Activated T-cell treated with anti-CD3 and anti-CD28 coated beads, Interleukin-2, amount 50 U/mL, for 24 hours (primary cell): ENCODE measurements at regions not wholly inside any gene's neighbourhood (a gene's known extent, or its start where the extent isn't known, plus 50 kb on each side); places are given as distances from the start of the nearest gene placed in this dataset.

ENCODE experiments used
- DNase-seq: peaks from one replicate; pipeline ENCODE4 v3.0.0-alpha.2; 2020
- H3K27ac Mint-ChIP-seq: 2 replicates; pipeline ENCODE4 v1.8.0; 2020; ENCODE audit warnings: mild to moderate bottlenecking, mixed read lengths
- H3K27me3 Mint-ChIP-seq: 2 replicates; pipeline ENCODE4 v1.8.0; 2020; ENCODE audit warnings: mixed read lengths
- H3K36me3 Mint-ChIP-seq: 2 replicates; pipeline ENCODE4 v1.8.0; 2020; ENCODE audit warnings: low read depth, mixed read lengths
- H3K4me1 Mint-ChIP-seq: 2 replicates; pipeline ENCODE4 v1.8.0; 2020; ENCODE audit warnings: low read depth, mixed read lengths
- H3K4me3 Mint-ChIP-seq: 2 replicates; pipeline ENCODE4 v1.8.0; 2020; ENCODE audit warnings: mild to moderate bottlenecking, moderate library complexity, mixed read lengths
- H3K9me3 Mint-ChIP-seq: 2 replicates; pipeline ENCODE4 v1.8.0; 2020; ENCODE audit warnings: mixed read lengths

- Mint-ChIP-seq H3K27ac (no peak overlapping the region), H3K4me1 (no peaks in the 10 kb centered on the region), H3K27me3 (no peaks in the 10 kb centered on the region), H3K9me3 (peaks cover 3% of the 10 kb centered on the region), H3K36me3 (no peaks in the 10 kb centered on the region), H3K4me3 (no peak overlapping the region)
- no peak for DNase-seq
Measured at GRCh38 chr2:146661473-146662096, 1183.2 kb upstream of the ACVR2A start.

GRCh38 chr2:146659976-146660375, 1184.9 kb upstream of the ACVR2A start:
- Mint-ChIP-seq H3K36me3 (no peaks in the 10 kb centered on the region), H3K4me3 (no peak overlapping the region), H3K9me3 (peaks cover 3% of the 10 kb centered on the region), H3K27me3 (no peaks in the 10 kb centered on the region), H3K4me1 (no peaks in the 10 kb centered on the region), H3K27ac (no peak overlapping the region)
- no peak for DNase-seq

GRCh38 chr2:146652311-146652710, 1192.5 kb upstream of the ACVR2A start:
- Mint-ChIP-seq H3K36me3 (no peaks in the 10 kb centered on the region), H3K9me3 (peaks cover 3% of the 10 kb centered on the region), H3K27ac (no peak overlapping the region), H3K4me1 (no peaks in the 10 kb centered on the region), H3K4me3 (no peak overlapping the region), H3K27me3 (no peaks in the 10 kb centered on the region)
- no peak for DNase-seq

GRCh38 chr2:146651361-146651760, 1193.5 kb upstream of the ACVR2A start:
- Mint-ChIP-seq H3K36me3 (no peaks in the 10 kb centered on the region), H3K27ac (no peak overlapping the region), H3K27me3 (no peaks in the 10 kb centered on the region), H3K9me3 (peaks cover 2% of the 10 kb centered on the region), H3K4me3 (no peak overlapping the region), H3K4me1 (no peaks in the 10 kb centered on the region)
- DNase-seq = no peak

- Mint-ChIP-seq H3K4me3 (no peak overlapping the region), H3K4me1 (no peaks in the 10 kb centered on the region), H3K27me3 (no peaks in the 10 kb centered on the region), H3K36me3 (no peaks in the 10 kb centered on the region), H3K27ac (no peak overlapping the region), H3K9me3 (peaks cover 16% of the 10 kb centered on the region)
- DNase-seq = no peak
Measured at GRCh38 chr2:146642066-146642465, 1202.8 kb upstream of the ACVR2A start.

- H3K27me3 Mint-ChIP-seq = no peaks in the 10 kb centered on the region
- H3K4me3 Mint-ChIP-seq = no peak overlapping the region
- H3K36me3 Mint-ChIP-seq = no peaks in the 10 kb centered on the region
- H3K27ac Mint-ChIP-seq = no peak overlapping the region
- no peaks in the 10 kb centered on the region for H3K4me1 Mint-ChIP-seq
- DNase-seq = no peak
- H3K9me3 Mint-ChIP-seq = no peaks in the 10 kb centered on the region
Measured at GRCh38 chr2:146634230-146635097, 1210.4 kb upstream of the ACVR2A start.

GRCh38 chr2:146633159-146633558, 1211.7 kb upstream of the ACVR2A start:
- Mint-ChIP-seq H3K9me3 (no peaks in the 10 kb centered on the region), H3K27me3 (no peaks in the 10 kb centered on the region), H3K4me1 (no peaks in the 10 kb centered on the region), H3K27ac (no peak overlapping the region), H3K36me3 (no peaks in the 10 kb centered on the region), H3K4me3 (no peak overlapping the region)
- no peak for DNase-seq

- DNase-seq = no peak
- Mint-ChIP-seq H3K9me3 (no peaks in the 10 kb centered on the region), H3K36me3 (no peaks in the 10 kb centered on the region), H3K27ac (no peak overlapping the region), H3K4me1 (no peaks in the 10 kb centered on the region), H3K4me3 (no peak overlapping the region), H3K27me3 (no peaks in the 10 kb centered on the region)
Measured at GRCh38 chr2:146632707-146633106, 1212.1 kb upstream of the ACVR2A start.

GRCh38 chr2:146624430-146625160, 1220.2 kb upstream of the ACVR2A start:
- Mint-ChIP-seq H3K4me1 (no peaks in the 10 kb centered on the region), H3K4me3 (no peak overlapping the region), H3K36me3 (no peaks in the 10 kb centered on the region), H3K9me3 (no peaks in the 10 kb centered on the region), H3K27me3 (no peaks in the 10 kb centered on the region), H3K27ac (no peak overlapping the region)
- DNase-seq = no peak

GRCh38 chr2:146623771-146624170, 1221.1 kb upstream of the ACVR2A start:
- no peaks in the 10 kb centered on the region for H3K4me1 Mint-ChIP-seq
- H3K36me3 Mint-ChIP-seq = no peaks in the 10 kb centered on the region
- no peak overlapping the region for H3K4me3 Mint-ChIP-seq
- H3K27me3 Mint-ChIP-seq = no peaks in the 10 kb centered on the region
- no peak overlapping the region for H3K27ac Mint-ChIP-seq
- H3K9me3 Mint-ChIP-seq = no peaks in the 10 kb centered on the region
- no peak for DNase-seq

GRCh38 chr2:146621656-146622055, 1223.2 kb upstream of the ACVR2A start:
- H3K9me3 Mint-ChIP-seq = no peaks in the 10 kb centered on the region
- H3K4me3 Mint-ChIP-seq = no peak overlapping the region
- H3K36me3 Mint-ChIP-seq = no peaks in the 10 kb centered on the region

GRCh38 chr2:146615778-146616177, 1229.1 kb upstream of the ACVR2A start:
- H3K4me3 Mint-ChIP-seq = no peak overlapping the region
- no peak overlapping the region for H3K27ac Mint-ChIP-seq
- H3K9me3 Mint-ChIP-seq = no peaks in the 10 kb centered on the region
- no peaks in the 10 kb centered on the region for H3K36me3 Mint-ChIP-seq
- no peak for DNase-seq
- H3K4me1 Mint-ChIP-seq = no peaks in the 10 kb centered on the region
- H3K27me3 Mint-ChIP-seq = no peaks in the 10 kb centered on the region

More at GRCh38 chr2:146621656-146622055, 1223.2 kb upstream of the ACVR2A start:
- H3K27ac Mint-ChIP-seq = no peak overlapping the region
- no peaks in the 10 kb centered on the region for H3K4me1 Mint-ChIP-seq
- DNase-seq = no peak
- no peaks in the 10 kb centered on the region for H3K27me3 Mint-ChIP-seq

- Mint-ChIP-seq H3K4me3 (no peak overlapping the region), H3K4me1 (no peaks in the 10 kb centered on the region), H3K36me3 (no peaks in the 10 kb centered on the region), H3K9me3 (peaks cover 2% of the 10 kb centered on the region), H3K27ac (no peak overlapping the region), H3K27me3 (no peaks in the 10 kb centered on the region)
- DNase-seq = no peak
Measured at GRCh38 chr2:146608490-146608889, 1236.3 kb upstream of the ACVR2A start.

GRCh38 chr2:146604521-146604920, 1240.3 kb upstream of the ACVR2A start:
- Mint-ChIP-seq H3K4me1 (no peaks in the 10 kb centered on the region), H3K27me3 (no peaks in the 10 kb centered on the region), H3K36me3 (no peaks in the 10 kb centered on the region), H3K4me3 (no peak overlapping the region), H3K27ac (no peak overlapping the region), H3K9me3 (no peaks in the 10 kb centered on the region)
- no peak for DNase-seq

GRCh38 chr2:146602856-146603255, 1242.0 kb upstream of the ACVR2A start:
- Mint-ChIP-seq H3K9me3 (peaks cover 2% of the 10 kb centered on the region), H3K36me3 (no peaks in the 10 kb centered on the region), H3K4me3 (no peak overlapping the region), H3K27ac (no peak overlapping the region), H3K27me3 (no peaks in the 10 kb centered on the region), H3K4me1 (no peaks in the 10 kb centered on the region)
- DNase-seq = no peak
